ENCODE measurements at regions not wholly inside any gene's neighbourhood (a gene's known extent, or its start where the extent isn't known, plus 50 kb on each side); places are given as distances from the start of the nearest gene placed in this dataset.
"Not testable (repeated sequence)": the region's sequence is repeated elsewhere in the genome, so short reads cannot be mapped to it uniquely, and the experiment has no call there.

DNA sequence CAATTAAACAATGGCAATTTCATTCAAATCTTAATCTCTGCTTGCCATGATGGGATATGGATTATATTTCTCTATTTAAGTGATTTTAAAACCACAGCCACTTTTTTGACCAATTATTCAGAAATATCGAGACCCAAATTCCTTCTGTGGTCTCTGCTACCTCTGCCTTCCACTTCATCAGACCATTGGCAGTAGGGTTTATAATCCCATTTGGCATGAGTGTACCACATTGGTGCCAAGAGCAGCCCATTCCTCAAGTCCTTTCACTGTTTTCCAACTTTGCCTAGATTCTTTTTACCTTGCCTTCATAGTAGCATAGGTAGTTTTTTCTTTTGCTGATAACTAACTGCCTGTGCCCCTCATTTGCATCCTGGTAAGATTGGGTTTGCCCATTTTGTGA is 319.9 kb downstream of the ARL4A start:
- no peak for DNase-seq

DNA sequence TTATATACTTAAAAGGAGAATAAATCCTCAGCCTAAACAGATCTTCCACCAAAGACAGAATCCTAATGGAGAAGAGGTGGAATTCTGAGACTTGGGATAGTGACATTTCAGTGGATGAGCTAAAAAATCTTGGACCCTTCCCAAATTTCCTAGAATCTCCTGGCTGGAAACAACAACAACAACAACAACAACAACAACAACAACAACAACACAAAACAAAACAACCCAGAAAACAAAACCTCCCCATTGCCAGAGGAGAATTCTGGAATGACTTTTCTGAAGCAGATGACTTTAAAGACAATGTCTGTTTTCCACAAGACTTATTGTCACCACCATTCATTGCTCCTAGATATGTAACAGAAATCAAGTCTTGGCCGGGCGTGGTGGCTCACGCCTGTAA is 322.1 kb downstream of the ARL4A start:
- no peak for DNase-seq

DNA sequence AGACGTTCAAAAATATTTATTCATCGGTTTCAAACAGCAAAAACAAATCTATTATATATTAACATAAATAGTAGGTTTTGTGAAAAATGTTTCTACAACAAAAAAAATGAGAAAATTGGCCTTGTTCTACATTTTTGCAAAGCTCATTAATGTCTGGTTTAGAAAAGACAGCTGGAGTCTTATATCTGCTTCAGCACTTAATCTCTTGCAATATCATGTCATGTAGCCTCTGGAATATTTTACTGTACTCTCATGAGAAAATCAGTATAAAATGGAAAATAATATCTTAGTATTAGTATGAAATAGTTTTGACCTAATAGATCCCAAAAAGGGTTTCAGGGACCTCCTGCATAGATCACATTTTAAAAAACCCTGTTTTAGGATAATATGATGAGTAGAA is 326.6 kb downstream of the ARL4A start:
- no peak for DNase-seq

DNA sequence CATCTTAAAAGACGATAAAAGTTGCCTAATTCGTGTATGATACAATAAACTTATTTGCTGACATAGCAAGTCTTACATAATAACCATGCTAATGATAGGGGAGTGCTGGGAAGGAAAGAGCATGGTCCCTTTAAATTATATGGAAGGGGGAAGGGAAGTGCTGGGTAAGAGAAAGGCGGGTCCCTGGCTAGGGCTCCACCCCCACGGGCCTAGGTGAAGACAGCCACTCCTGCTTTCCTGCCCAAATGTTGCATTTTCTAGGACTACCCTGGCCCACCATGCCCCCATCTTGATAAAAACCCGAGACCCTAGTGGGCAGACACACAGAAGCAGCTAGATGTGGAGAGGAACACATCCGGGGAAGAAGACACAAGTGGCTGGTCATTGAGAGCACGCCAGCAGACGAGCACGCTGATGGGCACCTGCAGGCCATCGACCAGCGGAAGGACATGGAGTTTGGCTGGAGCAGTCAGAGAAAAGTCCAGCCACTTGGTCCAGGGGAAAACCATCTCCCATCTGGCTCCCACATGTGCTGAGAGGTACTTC is 328.7 kb downstream of the ARL4A start:
- no peak for DNase-seq

DNA sequence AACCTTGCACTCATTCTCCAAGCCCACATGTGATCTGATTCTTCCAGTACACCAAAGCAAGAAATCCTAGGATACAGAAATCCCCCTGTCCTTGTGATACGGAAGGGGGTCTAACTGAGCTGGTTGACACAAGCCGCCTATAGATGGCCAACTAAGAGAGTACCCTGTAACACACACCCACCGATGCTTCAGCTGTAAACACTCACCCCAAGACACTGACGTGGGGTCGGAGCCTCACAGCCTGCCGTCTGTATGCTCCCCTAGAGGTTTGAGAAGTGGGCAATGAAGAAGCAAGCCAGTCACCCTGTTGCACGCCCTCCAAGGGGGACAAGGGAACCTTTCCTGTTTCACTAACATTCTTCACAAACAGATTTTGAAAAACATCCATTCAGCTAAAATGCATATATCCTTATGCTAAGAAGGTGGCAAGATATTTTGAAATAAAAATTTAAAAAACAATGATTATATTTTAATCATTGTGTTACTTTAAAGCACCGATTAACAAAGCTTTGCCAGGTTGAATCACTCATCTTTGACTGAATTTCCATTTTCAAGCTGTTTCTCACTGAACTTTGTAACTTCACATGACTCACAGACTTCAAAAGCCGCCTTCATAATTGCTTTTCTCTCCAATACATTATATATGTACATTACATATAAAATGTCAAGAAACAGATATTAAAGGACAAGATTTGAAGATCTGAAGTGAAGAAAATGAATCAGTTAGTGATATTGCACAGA is 329.3 kb downstream of the ARL4A start:
- DNase-seq, result no peak

DNA sequence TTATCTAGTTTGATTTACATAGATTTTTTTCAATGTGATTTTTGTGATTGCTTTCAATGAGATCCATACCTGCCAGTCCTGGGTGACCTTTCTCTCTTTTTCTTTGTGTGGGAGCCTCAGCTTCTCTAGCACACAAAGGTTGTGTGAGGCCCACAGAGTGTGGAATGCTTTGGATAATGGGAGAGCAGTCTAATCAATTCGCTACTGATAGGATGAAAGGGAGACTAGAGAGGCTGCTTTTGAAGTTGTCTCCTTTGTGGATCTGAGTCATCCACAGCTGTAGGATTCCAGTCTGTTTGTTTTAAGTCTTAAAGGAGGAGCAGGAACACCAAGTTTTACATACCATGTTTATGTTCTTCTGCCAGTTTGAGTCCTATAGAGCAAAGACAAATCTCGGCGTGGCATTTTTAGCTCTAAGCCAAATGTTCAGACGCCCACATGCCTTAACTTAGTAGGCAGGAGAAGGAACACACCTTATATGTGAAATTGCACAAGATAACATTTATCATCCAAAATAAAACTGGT is 330.0 kb downstream of the ARL4A start:
- DNase-seq, result no peak

DNA sequence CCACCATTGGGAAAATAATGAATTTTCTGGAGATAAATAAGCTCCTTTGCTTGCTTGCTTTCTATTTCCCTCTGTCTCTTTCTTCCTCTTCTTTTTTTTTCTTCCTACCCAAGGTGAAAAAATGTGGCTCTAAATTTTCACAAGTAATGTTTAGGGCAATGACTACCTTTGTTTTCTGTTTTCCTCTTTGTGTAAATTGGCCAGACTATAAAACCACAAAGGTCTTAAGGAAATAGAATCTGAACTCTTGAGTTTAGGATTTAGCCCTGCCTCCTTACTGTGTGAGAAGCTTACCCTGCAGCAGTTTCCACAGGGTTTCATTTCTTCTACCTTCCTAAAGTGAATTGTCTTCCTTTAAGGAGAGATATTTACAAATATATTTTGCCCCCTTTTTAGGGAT is 330.4 kb downstream of the ARL4A start:
- DNase-seq, result no peak

DNA sequence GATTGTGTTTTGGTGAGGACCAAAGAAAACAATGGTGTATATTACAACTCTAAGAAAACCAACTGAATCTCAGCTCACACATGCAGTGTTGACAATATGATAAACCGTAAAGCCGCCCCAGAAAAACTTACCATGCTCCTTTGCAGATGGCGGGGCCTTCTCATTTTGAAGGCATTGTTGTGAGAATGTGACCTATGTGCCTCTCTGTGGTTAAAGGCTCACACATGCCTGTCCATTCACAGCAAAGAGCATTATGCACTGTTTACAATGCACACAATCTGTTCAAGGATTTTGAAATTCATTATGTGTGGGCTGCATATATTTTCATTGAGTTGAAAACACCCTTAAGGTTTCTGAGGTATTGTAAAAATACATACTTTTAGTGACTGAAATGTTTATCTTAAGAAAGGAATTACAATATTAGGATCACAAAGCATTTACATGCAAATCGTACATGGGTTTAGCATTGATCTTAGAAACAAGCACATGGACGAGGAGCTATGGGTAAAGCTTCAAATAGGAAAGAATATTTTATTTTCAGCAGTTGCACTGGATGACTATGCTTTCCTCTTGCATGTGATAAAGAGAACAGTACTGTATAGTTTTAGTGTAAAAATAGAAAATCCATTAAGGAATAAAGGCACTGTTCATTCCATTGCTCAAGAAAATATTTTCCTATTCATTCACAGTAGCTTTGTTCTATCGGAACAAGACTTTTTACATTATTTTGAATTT is 334.3 kb downstream of the ARL4A start:
- no peak for DNase-seq

DNA sequence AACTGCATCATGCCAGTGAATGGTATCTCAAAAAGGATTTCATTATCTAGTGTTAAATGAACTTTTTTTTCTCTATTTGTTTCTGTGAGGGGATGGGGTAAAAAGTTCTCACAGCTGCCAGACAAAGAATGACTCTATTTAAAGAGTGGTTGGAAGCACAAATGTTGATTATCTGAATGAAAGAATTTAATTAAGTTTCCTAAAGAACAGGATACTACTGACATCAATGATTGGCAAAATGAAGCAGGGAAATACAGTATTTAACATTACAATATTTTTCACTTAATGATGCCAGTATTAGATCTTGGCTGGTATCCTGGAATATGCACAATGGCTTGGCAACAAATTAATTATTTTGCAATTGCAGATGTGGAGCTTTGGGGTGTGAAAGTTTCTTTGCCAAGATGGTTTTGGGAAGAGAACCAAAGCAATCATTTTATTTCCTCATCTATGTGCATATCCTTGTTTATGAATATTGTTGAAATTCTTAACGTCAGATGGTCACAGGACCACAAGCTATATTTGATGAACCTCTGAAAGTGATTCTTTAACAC is 336.8 kb downstream of the ARL4A start:
- no peak for DNase-seq

DNA sequence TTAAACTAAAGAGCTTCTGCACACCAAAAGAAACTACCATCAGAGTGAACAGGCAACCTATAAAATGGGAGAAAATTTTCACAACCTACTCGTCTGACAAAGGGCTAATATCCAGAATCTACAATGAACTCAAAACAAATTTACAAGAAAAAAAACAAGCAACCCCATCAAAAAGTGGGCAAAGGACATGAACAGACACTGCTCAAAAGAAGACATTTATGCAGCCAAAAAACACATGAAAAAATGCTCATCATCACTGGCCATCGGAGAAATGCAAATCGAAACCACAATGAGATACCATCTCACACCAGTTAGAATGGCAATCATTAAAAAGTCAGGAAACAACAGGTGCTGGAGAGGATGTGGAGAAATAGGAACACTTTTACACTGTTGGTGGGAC is 337.6 kb downstream of the ARL4A start:
- not testable (repeated sequence) for DNase-seq

DNA sequence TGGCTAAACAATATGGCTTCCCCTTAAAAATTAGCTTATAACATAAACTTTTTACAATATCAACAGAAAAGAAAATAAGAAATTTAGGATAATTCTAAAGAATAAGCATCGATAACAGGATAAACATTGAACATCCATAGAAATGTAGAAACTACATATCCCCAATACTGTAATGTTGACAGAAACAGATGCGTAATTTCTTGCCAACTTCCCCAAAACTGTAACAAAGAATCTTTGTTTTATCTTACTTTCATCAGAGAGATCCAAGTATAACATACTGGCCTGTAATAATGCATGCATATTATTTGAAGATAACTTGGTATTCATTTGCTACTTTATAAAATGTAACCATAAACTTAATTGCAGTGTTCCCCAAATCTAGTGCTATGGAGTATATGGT is 339.9 kb downstream of the ARL4A start:
- no peak for DNase-seq

DNA sequence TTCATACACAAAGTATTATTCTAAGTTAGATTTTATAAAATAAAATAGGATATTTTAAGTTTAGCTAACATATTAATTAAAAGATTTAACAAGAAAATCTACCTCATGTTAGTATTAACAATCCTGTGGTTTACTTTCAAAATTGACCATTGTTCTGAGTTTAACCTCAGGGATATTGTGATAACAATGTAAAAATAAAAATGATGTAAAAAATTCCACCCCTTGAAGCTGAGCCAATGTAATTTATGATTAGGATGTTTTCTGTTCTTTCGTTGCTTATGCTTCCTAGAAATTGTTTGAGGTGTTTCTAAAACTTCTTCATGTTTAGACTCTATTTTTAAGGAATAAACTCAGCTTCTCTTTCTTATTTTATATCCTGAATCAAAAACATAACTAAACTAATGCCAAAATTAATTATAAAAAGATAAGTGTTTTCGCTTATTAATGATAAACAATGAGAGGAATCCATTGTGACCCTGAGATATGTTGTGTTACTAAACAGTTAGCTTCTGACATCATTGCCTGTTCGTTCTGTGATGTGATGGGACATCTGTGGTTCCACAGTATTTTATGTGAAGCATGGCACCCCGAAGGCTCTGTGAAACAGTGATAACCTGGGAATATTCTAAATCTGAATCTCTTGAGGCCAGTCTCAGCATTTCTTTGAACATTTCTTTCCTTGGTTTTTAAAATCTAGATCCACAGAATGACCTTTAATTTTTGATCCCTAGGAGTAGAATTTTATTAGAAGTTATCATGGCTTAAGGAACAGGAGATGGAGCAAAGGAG is 340.8 kb downstream of the ARL4A start:
- no peak for DNase-seq

DNA sequence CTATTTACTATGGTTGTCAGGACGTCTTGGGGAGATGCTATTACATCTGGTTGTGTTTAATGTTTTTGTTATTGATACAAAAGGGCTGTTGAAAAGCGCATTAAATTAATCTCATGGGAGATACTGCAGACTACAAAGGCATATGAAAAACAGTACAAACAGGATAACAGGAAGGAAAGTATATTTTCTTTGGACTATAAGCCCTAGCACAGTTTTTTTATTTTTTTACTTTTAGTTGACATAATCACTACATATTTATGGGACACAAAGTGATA is 341.3 kb downstream of the ARL4A start:
- no peak for DNase-seq

DNA sequence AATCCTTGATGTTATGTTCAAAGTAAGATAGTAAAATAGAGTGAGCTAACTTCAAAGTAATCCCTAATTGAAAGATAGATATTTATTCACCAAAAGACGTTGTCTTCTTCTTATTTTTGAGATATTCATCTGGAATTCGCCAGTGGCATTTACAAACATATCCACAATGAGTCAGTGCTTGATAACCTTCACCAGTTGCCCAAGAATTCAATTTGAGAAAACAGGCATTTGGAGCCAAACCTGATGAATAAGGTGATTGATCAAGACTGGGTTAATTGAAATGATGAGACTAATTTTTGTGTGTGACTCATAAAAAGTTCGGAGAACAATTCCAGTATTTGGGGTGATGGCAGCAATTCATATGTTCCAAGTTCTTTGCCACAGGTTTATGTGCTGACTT is 344.0 kb downstream of the ARL4A start:
- DNase-seq, result no peak

DNA sequence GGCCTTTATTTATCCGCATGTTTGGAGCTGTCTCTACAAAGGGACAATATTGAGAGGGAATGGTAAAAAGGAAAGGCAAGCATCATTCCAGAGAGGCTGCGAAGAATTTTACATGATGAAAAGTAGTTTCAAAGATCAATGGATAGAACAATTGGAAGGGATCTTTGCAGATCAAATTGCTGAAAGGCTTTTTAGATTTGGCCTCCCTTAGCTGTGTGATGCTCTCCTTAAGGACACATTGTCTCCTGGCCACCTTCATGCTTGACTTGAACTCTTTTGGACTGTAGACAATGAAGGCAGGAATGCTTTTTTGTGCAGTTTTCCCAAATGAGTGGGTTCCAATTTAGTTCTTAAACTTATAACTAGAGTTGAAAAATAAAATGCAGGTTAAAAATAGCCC is 344.7 kb downstream of the ARL4A start:
- DNase-seq, result no peak

DNA sequence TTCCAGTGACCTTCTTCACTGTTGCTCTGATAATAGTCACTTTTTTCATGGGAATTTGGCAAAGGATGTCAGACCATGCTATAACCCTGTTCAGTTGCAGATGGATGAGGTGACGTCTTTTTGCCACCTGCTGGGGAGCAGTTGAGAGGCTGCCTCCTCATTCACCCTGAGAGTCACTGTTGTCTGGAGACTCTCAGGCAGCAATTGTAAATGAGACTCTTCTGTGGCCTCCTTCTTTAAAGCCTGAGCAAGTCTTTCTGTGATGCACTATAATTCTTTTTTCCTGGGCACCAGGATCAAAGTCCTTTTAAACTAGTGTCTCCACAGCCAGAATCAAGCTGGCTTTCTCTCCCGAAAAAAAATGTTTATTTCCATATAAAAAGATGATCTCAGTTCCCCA is 345.1 kb downstream of the ARL4A start:
- no peak for DNase-seq

DNA sequence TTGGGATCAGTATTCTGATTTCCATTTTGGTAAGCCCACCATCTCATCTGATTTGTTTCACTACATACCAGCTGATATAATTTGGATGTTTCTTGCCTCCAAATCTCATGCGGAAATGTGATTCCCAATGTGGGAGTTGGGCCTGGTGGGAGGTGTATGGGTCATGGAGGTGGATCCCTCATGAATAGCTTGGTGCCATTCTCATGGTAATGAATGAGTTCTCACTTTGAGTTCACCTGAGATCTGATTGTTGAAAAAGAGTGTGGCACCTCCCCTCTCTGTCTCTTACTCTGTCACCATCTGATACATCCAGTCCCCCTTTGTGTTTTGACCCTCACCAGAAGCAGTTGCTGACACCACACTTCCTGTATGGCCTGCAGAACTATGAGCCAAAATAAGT is 347.3 kb downstream of the ARL4A start:
- no peak for DNase-seq

DNA sequence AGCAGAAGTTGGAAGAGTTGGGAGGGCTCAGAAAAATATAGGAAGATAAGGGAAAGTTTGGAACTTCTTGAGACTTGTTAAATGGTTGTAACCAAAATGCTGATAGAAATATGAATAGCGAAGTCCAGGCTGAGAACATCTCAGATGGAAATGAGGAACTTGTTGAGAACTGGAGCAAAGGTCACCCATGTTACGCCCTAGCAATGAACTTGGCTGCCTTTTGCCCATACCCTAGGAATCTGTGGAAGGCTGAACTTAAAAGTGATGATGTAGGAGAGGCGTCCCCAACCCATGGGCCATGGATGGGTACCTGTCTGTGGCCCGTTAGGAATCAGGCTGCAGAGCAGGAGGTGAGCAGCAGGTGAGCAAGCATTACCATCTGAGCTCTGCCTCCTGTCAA is 347.8 kb downstream of the ARL4A start:
- no peak for DNase-seq

DNA sequence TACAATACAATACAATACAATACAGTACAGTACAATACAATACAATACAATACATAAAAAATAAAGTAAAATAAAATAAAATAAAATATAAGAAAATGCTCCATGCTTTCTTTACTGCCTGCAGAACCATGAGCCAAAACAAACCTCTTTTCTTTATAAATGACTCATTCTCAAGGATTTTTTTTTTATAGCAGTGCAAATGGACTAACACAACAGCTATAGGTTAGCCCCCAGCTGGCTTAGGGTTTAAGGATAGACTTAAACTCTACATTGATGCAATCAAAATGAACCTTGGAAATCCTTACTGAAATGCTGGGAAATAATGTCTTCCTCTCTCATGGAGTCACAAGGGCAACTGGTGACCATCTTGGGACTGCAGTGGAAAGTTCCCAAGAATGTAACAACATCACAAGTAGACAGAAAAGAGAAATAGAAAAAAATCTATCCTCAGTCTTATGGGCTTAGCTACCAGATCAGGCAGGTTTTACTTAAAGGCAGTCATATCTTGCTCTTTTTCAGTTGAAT is 348.9 kb downstream of the ARL4A start:
- no peak for DNase-seq

DNA sequence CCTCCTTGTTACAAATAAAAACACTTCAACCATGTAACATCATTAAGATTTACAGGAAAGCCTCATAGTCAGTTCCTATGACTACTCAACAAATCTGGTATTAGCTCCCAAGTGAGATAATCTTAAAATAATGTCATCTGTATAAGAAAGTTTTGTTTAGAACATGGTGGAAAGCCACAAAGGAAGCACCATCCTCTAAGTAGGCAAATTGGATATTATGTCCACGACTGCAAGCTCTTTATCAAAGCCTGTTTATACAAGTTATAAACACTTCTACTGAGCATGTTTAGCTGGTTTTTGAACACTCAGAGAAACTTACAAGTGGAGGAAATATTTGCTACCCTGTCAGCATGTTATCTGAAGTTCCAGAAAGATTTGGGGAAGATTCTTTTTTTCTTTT is 349.8 kb downstream of the ARL4A start:
- no peak for DNase-seq

DNA sequence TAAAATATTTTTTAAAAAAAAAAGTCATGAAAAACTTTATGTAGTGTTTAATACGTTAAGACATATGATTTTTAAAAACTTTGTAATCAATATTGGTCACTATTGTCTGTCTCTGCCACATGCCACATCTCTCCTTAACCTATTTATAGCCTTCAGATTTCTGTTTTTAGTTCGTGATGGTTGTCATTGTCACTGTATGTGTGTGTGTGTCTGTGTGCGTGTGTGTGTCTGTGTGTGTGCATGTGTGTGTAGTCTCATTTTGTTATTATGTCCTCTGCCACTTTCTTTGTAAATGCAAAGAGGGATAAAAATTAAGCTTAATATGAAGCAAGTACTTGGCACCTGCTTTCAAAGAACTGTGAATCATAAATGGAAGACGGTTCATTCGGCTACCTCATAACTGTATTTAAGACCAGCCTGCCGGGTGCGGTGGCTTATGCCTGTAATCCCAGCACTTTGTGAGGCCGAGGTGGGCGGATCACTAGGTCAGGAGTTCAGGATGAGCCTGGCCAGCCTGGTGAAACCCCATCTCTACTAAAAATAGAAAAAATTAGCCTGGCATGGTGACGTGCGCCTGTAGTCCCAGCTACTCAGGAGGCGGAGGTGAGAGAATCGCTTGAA is 354.0 kb downstream of the ARL4A start:
- no peak for DNase-seq

DNA sequence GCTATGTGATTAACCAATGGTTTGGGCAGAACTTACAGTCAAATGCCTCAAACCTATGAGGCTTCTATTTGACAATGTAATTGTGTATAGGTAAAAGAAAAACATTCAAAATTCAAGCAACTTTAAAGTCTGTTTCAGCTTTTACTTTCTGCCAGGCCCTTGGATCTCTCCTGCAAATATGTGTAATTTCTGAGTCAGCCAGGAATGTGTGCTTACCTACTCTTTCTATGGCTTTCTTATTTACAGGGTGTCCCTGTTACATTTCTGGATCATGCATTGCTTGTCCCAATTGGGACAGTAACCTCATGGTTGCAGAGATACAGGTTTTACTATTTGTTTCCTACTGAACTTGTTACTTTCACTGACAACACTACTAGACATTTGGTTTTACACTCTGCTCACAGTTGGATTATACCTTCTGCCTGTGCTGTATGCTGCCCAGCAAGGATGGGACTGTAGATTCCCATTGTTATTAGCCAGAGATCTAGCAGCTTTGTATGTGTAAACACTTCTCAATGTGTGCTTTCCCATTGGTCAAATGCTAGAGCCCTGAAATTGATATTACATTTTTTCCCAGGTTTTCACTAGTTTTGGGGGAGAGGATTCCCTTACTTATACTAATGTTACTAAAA is 355.3 kb downstream of the ARL4A start:
- DNase-seq, result no peak

Data from T-helper 2 cell (primary cell).